GM12872 (cell line): ENCODE measurements at regions not wholly inside any gene's neighbourhood (a gene's known extent, or its start where the extent isn't known, plus 50 kb on each side); places are given as distances from the start of the nearest gene placed in this dataset.

Experiments used
- CTCF ChIP-seq: IDR thresholded peaks from 3 replicates; pipeline ENCODE4 v1.5.1; 2011; ENCODE audit warnings: low read depth, mild to moderate bottlenecking, low read length, moderate library complexity; ENCODE audit not compliant: insufficient read depth

- TF ChIP-seq CTCF: no peak
Measured at GRCh38 chr2:105671156-105671555, 73.6 kb upstream of the NCK2 start.

- no peak for TF ChIP-seq CTCF
Measured at GRCh38 chr2:105669384-105669891, 75.3 kb upstream of the NCK2 start.

- TF ChIP-seq CTCF: no peak
Measured at GRCh38 chr2:105665480-105665879, 79.2 kb upstream of the NCK2 start.

- TF ChIP-seq CTCF: no peak
Measured at GRCh38 chr2:105660489-105660888, 84.2 kb upstream of the NCK2 start.

GRCh38 chr2:105655244-105655643 lies 89.5 kb upstream of the NCK2 start:
- TF ChIP-seq CTCF: no peak

- no peak for TF ChIP-seq CTCF
Measured at GRCh38 chr2:105654474-105655004, 90.2 kb upstream of the NCK2 start.

- TF ChIP-seq CTCF: no peak
Measured at GRCh38 chr2:105653302-105653701, 91.4 kb upstream of the NCK2 start.
